GM19438 (cell line): ENCODE measurements at regions not wholly inside any gene's neighbourhood (a gene's known extent, or its start where the extent isn't known, plus 50 kb on each side); places are given as distances from the start of the nearest gene placed in this dataset.
A peak's percentile ranks its signal among the peaks of the same experiment; 100 is the strongest.
"Not testable (repeated sequence)": the region's sequence is repeated elsewhere in the genome, so short reads cannot be mapped to it uniquely, and the experiment has no call there.

Experiments
- ATAC-seq: cut with Tn5 transposase; IDR thresholded peaks from one replicate; pipeline ENCODE4 v1.9.1; 2021; ENCODE audit warnings: low read depth; ENCODE audit not compliant: unreplicated experiment

DNA sequence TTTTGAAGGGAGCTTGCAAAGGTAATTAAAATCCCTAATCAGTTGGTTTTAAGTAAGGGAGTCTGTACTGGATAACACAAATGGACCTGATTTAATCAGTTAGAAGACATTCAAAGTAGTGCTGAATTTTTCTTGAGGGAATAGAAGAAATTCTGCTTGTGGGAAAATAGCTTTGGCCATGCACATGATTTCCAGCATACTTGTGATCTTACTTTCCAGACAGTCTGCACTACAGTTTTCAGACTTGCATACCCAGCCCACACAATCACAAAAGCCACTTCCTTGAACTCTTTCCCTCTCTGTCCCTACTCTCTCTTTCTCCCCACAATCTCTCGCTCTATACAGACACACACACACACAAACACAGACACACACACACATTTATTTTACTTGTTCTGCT is 852.1 kb downstream of the PLA2G4A start:
- ATAC-seq: no peak

GRCh38 chr1:187682112-187682511 is 853.4 kb downstream of the PLA2G4A start:
- no peak for ATAC-seq

DNA sequence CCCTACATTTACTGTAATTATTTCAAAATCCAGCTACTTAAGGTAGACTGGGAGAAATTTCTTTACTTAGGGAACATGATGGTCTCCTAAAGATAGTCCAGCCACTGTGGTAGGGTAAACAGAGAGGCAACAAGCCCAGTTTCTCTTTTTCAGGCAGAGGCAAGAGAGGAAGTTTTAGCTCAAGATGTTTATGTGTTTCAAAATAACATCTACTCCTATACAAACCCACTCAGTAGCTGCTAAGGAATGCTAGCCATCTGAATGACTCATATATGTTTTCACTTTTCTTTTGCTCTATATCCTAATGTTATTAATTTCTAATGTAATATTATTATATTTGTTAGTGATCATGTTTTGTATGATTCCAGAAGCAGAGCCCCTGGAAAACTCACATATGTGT is 856.6 kb downstream of the PLA2G4A start:
- no peak for ATAC-seq

DNA sequence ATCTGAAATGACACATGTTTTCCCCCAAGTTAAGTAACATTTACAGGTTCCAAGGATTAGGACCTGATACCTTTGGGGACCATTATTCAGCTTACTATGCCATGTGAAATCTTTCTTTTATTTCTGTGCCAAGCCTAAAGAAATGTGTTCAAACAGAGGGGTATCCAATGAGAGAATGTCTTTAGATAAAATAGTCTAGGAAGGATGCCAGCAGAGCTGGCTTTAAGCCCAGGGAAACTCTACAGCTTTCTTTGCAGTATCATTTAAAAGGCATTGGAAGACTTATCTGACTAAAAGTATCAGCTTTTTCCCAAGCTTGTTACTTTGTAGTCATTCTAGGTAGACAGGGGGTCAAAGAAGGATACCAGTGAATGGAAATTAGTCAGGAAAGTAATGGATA is 860.4 kb downstream of the PLA2G4A start:
- ATAC-seq: no peak

DNA sequence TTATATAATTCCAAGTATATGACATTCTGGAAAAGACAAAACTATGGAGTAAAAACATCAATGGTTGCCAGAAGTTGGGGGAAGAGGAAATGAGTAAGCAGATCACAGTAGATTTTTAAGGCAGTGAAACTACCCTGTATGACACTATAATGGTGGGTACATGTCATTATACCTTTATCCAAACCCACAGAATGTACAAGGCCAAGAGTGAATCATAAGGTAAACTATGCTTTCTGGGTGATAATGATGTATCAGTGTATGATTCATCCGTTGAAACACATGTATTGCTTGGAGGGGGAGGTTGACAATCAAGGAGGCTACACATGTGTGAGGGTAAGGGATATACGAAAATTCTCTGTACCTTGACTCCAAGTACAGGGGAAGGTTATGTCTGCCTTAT is 862.7 kb downstream of the PLA2G4A start:
- ATAC-seq: no peak

- no peak for ATAC-seq
These were observed 864.0 kb downstream of the PLA2G4A start for GRCh38 chr1:187692799-187693198.

- ATAC-seq: no peak
These were observed 867.3 kb downstream of the PLA2G4A start for GRCh38 chr1:187696073-187696472.

DNA sequence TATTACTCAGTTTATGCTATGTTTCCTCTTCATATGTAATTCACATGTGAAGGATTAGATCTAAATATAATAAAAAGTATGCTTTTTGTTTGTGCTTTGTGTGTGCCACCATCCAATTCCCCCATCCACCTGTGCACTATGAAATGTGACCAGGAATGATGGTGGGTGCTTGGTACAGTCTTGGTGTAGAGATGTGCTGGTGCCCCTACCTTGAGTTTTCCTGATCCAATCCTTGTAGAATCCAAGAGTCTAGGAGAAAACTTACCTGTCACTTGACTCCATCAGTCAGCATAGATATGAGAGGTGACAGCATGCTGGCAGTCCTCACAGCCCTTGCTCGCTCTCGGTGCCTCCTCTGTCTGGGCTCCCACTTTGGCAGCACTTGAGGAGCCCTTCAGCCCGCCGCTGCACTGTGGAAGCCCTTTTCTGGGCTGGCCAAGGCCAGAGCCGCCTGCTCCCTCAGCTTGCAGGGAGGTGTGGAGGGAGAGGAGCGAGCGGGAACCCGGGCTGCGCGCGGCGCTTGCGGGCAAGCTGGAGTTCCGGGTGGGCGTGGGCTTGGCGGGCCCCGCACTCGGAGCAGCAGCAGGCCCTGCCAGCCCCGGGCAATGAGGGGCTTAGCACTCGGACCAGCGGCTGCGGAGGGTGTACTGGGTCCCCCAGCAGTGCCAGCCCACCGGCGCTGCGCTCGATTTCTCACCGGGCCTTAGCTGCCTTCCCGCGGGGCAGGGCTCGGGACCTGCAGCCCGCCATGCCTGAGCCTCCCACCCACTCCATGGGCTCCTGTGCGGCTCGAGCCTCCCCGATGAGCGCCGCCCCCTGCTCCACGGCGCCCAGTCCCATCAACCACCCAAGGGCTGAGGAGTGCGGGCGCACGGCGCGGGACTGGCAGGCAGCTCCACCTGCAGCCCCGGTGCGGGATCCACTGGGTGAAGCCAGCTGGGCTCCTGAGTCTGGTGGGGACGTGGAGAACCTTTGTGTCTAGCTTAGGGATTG is 874.7 kb downstream of the PLA2G4A start:
- ATAC-seq: not testable (repeated sequence)

DNA sequence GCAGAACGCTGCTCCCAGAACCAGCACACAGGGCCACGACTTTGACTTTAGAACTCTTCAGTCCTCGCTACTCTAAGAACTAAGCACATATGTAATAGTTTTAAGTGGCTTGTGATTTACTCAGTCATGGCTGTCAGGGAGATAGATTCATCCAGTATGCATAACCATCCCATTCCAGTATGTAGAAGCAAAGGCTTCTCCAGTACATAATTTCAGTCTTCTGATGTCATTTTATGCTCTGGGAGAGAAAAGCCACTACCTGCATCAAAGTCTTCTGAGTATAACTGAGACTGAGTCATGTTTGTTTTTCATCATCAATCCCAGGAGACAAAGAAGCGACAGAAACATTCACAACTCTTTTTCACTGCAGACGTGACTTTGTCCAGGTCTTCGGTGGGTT is 885.7 kb downstream of the PLA2G4A start:
- no peak for ATAC-seq

- no peak for ATAC-seq
These were observed 886.7 kb downstream of the PLA2G4A start for GRCh38 chr1:187715483-187715882.

- ATAC-seq: no peak
These were observed 887.4 kb downstream of the PLA2G4A start for GRCh38 chr1:187716160-187716559.

DNA sequence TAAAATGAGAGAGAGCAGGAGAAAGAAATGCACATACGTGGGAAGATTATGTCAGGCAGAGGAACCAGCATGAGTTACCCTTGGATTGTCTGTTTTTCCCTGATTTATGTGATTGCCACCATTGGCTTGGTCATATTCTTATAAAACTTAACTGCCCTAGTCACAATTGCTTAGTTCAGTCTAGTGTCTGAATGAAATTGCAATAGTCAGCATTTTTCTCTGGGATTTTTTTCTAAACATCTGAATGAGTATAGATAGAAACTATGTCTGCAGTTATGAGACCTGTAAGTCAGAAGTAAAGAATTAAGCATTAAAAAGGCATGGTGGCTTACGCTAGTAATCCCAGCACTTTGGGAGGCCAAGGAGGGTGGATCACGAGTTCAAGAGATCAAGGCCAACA is 889.8 kb downstream of the PLA2G4A start:
- no peak for ATAC-seq

DNA sequence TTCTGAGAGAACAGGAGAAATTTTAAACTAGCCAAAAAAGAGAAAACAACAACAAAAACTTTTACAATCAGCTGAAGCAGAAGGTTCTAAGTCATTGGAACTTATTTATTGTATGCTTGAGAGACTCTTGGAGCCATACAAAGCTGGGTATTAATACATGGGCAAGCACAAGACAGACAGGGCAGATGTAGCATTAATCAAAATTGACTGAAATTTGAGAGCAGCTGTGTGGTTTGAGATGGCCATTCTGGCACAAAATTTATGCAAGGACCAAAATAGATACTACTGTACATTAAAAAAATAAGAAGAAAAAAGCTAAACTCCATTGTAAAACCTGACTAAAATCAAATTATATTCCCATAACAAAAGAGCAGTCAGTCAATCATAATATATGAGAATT is 892.5 kb downstream of the PLA2G4A start:
- no peak for ATAC-seq

GRCh38 chr1:187725216-187725615 is 896.5 kb downstream of the PLA2G4A start:
- ATAC-seq: no peak

DNA sequence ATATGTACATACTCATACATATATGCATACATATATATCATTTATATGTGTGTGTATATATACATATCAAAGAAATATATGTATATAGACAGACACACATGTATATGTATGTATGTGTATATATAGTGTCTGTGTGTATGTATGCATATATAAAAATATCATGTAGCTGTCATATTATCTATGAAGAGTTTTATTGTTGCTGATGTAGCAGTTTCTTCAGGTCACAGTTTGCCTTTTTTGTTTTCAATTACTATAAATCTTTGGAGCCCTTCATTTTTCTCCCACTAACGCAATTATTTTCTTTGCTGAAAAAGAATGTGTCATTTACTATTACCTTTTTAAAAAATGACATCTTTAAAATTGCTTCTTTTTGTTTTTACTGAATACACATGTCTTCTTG is 904.5 kb downstream of the PLA2G4A start:
- no peak for ATAC-seq

GRCh38 chr1:187734427-187734826 is 905.7 kb downstream of the PLA2G4A start:
- no peak for ATAC-seq

DNA sequence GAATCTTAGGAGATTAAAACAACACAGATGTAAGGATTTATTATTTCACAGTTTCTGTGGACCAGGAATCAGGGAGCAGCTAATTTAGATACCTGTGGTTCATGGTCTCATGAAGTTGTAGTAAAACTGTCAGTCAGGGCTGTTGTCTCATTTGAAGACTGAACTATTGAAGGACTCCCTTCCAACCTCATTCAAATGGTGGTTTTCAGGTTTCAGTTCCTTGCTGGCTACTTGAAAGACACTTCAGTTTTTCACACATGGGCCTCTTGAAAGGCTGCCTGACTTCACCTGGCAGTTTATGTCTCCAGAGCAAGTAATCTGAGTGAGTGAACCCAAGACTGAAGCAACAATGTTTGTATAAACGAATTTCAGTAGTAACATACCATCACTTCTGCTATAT is 915.9 kb downstream of the PLA2G4A start:
- ATAC-seq: peak; percentile 78

- no peak for ATAC-seq
These were observed 926.8 kb downstream of the PLA2G4A start for GRCh38 chr1:187755536-187755935.

GRCh38 chr1:187756684-187757083 is 927.9 kb downstream of the PLA2G4A start:
- not testable (repeated sequence) for ATAC-seq

GRCh38 chr1:187759825-187760333 is 931.1 kb downstream of the PLA2G4A start:
- no peak for ATAC-seq

DNA sequence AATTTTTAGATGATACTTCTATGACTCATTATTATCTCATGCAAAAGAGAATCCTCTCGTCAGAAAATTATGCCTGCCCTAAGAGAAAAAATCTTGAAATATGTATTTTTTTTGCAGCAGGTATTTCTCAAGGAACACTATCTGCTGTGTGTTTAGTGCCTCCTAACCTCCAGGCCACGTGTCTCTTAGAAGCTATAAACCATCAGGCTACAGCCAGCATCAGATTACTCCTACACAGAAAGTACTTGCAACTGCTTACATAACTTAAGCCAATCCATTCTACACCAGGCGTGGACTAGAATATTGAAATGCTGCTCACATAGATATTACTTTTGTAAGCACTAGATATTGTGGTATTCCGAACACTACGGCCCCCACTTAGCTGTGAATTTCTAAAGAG is 933.4 kb downstream of the PLA2G4A start:
- ATAC-seq: no peak

GRCh38 chr1:187763465-187763864 is 934.7 kb downstream of the PLA2G4A start:
- ATAC-seq: no peak
